Activated CD8-positive, alpha-beta memory T cell treated with anti-CD3 and anti-CD28 coated beads, Interleukin-2, amount 10 ng/mL, durations not matched to agents 7 days and 5 days (primary cell): ENCODE measurements at regions not wholly inside any gene's neighbourhood (a gene's known extent, or its start where the extent isn't known, plus 50 kb on each side); places are given as distances from the start of the nearest gene placed in this dataset.

Experiments
- ATAC-seq: fragments of 150-1000 bp; cut with Tn5 transposase; one replicate; pipeline ENCODE4 v1.10.0; 2021; ENCODE audit warnings: moderate library complexity
- CTCF ChIA-PET: fragments of 350-600 bp; sonication (Branson Sonifier 250); formaldehyde crosslinking; loops from one replicate; lab custom pipeline; 2021; ENCODE audit warnings: antibody characterized with exemption; lab: Charles Lee
- DNase-seq: peaks from one replicate; pipeline ENCODE4 v3.0.0-alpha.2; 2020
- H3K27ac Mint-ChIP-seq: one replicate; pipeline ENCODE4 v1.8.0; 2021; ENCODE audit warnings: mild to moderate bottlenecking, mixed read lengths
- H3K27me3 Mint-ChIP-seq: one replicate; pipeline ENCODE4 v1.8.0; 2021; ENCODE audit warnings: mixed read lengths
- H3K36me3 Mint-ChIP-seq: one replicate; pipeline ENCODE4 v1.8.0; 2021; ENCODE audit warnings: mild to moderate bottlenecking, mixed read lengths
- H3K4me1 Mint-ChIP-seq: one replicate; pipeline ENCODE4 v1.8.0; 2021; ENCODE audit warnings: mixed read lengths
- H3K4me3 Mint-ChIP-seq: one replicate; pipeline ENCODE4 v1.8.0; 2021; ENCODE audit warnings: mild to moderate bottlenecking, moderate library complexity, mixed read lengths
- H3K9me3 Mint-ChIP-seq: one replicate; pipeline ENCODE4 v1.8.0; 2022; ENCODE audit warnings: low read depth, mixed read lengths

- Mint-ChIP-seq H3K4me3 (no peak overlapping the region), H3K27me3 (no peaks in the 10 kb centered on the region), H3K27ac (no peak overlapping the region), H3K36me3 (no peaks in the 10 kb centered on the region), H3K4me1 (no peaks in the 10 kb centered on the region), H3K9me3 (peaks cover 16% of the 10 kb centered on the region)
- no peak for ATAC-seq
- CTCF ChIA-PET = no interaction called here
- no peak for DNase-seq
These were observed 107.8 kb upstream of the CNTNAP5 start for GRCh38 chr2:123917241-123917640.

GRCh38 chr2:123928358-123928757 is 96.7 kb upstream of the CNTNAP5 start:
- Mint-ChIP-seq H3K27ac (no peak overlapping the region), H3K4me1 (no peaks in the 10 kb centered on the region), H3K9me3 (peaks cover 6% of the 10 kb centered on the region), H3K4me3 (no peak overlapping the region), H3K36me3 (no peaks in the 10 kb centered on the region), H3K27me3 (no peaks in the 10 kb centered on the region)
- no peak for ATAC-seq
- DNase-seq = no peak
- CTCF ChIA-PET = no interaction called here

- Mint-ChIP-seq H3K36me3 (no peaks in the 10 kb centered on the region), H3K4me3 (no peak overlapping the region), H3K9me3 (peaks cover 2% of the 10 kb centered on the region), H3K4me1 (no peaks in the 10 kb centered on the region), H3K27me3 (no peaks in the 10 kb centered on the region), H3K27ac (no peak overlapping the region)
- no peak for DNase-seq
- no peak for ATAC-seq
- CTCF ChIA-PET = no interaction called here
These were observed 89.7 kb upstream of the CNTNAP5 start for GRCh38 chr2:123935405-123935804.

- Mint-ChIP-seq H3K4me3 (no peak overlapping the region), H3K36me3 (no peaks in the 10 kb centered on the region), H3K27me3 (no peaks in the 10 kb centered on the region), H3K27ac (no peak overlapping the region), H3K9me3 (peaks cover 2% of the 10 kb centered on the region), H3K4me1 (no peaks in the 10 kb centered on the region)
- CTCF ChIA-PET = no interaction called here
- DNase-seq = no peak
- ATAC-seq = no peak
These were observed 71.2 kb upstream of the CNTNAP5 start for GRCh38 chr2:123953846-123954245.

GRCh38 chr2:123958011-123958410 is 67.1 kb upstream of the CNTNAP5 start:
- Mint-ChIP-seq H3K4me1 (no peaks in the 10 kb centered on the region), H3K27me3 (no peaks in the 10 kb centered on the region), H3K27ac (no peak overlapping the region), H3K9me3 (peaks cover 2% of the 10 kb centered on the region), H3K36me3 (no peaks in the 10 kb centered on the region), H3K4me3 (no peak overlapping the region)
- DNase-seq = no peak
- CTCF ChIA-PET = no interaction called here
- no peak for ATAC-seq

- no peak for ATAC-seq
- DNase-seq = no peak
- CTCF ChIA-PET = no interaction called here
- no peak overlapping the region for H3K4me3 Mint-ChIP-seq
- no peaks in the 10 kb centered on the region for H3K4me1 Mint-ChIP-seq
- H3K27ac Mint-ChIP-seq = no peak overlapping the region
- H3K36me3 Mint-ChIP-seq = no peaks in the 10 kb centered on the region
- peaks cover 2% of the 10 kb centered on the region for H3K9me3 Mint-ChIP-seq
- no peaks in the 10 kb centered on the region for H3K27me3 Mint-ChIP-seq
These were observed 63.5 kb upstream of the CNTNAP5 start for GRCh38 chr2:123961576-123961975.

GRCh38 chr2:123971564-123972318 is 53.3 kb upstream of the CNTNAP5 start:
- H3K9me3 Mint-ChIP-seq = peaks cover 4% of the 10 kb centered on the region
- DNase-seq (no peak), ATAC-seq (no peak)
- no peak overlapping the region for H3K4me3 Mint-ChIP-seq
- CTCF ChIA-PET = no interaction called here
- H3K36me3 Mint-ChIP-seq = no peaks in the 10 kb centered on the region
- no peak overlapping the region for H3K27ac Mint-ChIP-seq
- H3K4me1 Mint-ChIP-seq = no peaks in the 10 kb centered on the region
- no peaks in the 10 kb centered on the region for H3K27me3 Mint-ChIP-seq
